ENCODE measurements at regions not wholly inside any gene's neighbourhood (a gene's known extent, or its start where the extent isn't known, plus 50 kb on each side); places are given as distances from the start of the nearest gene placed in this dataset.

GRCh38 chr2:61715506-61715905 lies 138.4 kb downstream of the FAM161A start:
- H3K9me3 ChIP-seq = no peaks in the 10 kb centered on the region
- DNase-seq = no peak
- TF ChIP-seq CTCF (IDR thresholded peaks at IDR 0.05) = no peak
- 95 to 97% methylated on average over 2 of the region's 2 CpGs for WGBS, 2 donors
- no peak overlapping the region for H3K4me3 ChIP-seq
- peaks cover 0 to 17% (median 0%) of the 10 kb centered on the region in 3 donors for H3K4me1 ChIP-seq
- H3K27me3 ChIP-seq = no peaks in the 10 kb centered on the region
- no peaks in the 10 kb centered on the region for H3K36me3 ChIP-seq
- FAIRE-seq = no peak
- H3K27ac ChIP-seq = no peak overlapping the region
- intact Hi-C loops (cut with DNase I) = no loop called here
- ATAC-seq = no peak

- no peaks in the 10 kb centered on the region for H3K27me3 ChIP-seq
- no peak for TF ChIP-seq CTCF (IDR thresholded peaks at IDR 0.05)
- ATAC-seq (peak; percentile 76 to 90 (median 89)), FAIRE-seq (no peak), DNase-seq (peak in 5 of 6 donors; percentile 24 to 81 (median 72))
- H3K9me3 ChIP-seq = no peaks in the 10 kb centered on the region
- no peak overlapping the region for H3K4me3 ChIP-seq
- no peaks in the 10 kb centered on the region for H3K36me3 ChIP-seq
- H3K27ac ChIP-seq = peak overlapping the region; percentile 0 to 73 (median 20)
- intact Hi-C loops (cut with DNase I) = no loop called here
- peaks cover 0 to 17% (median 0%) of the 10 kb centered on the region in 3 donors for H3K4me1 ChIP-seq
- WGBS, 2 donors = 36 to 44% methylated on average over 5 of the region's 5 CpGs
These were observed 139.7 kb downstream of the FAM161A start for GRCh38 chr2:61714210-61714609.

- Histone ChIP-seq H3K27me3 (no peaks in the 10 kb centered on the region), H3K36me3 (no peaks in the 10 kb centered on the region), H3K27ac (peak overlapping the region; percentile 0 to 73 (median 20)), H3K4me1 (peaks cover 0 to 21% (median 3%) of the 10 kb centered on the region in 3 donors), H3K4me3 (no peak overlapping the region), H3K9me3 (no peaks in the 10 kb centered on the region)
- intact Hi-C loops (cut with DNase I) = no loop called here
- no peak for FAIRE-seq
- TF ChIP-seq CTCF (IDR thresholded peaks at IDR 0.05) = no peak
- ATAC-seq = peak; percentile 65 to 88 (median 84)
- DNase-seq = peak in 3 of 6 donors; percentile 30 to 65 (median 51)
- 43 to 58% methylated on average over 6 of the region's 6 CpGs for WGBS, 2 donors
These were observed 140.4 kb downstream of the FAM161A start for GRCh38 chr2:61713457-61713856.

- peaks cover 0 to 25% (median 11%) of the 10 kb centered on the region in 3 donors for H3K4me1 ChIP-seq
- intact Hi-C loops (cut with DNase I) = no loop called here
- FAIRE-seq = no peak
- H3K4me3 ChIP-seq = no peak overlapping the region
- DNase-seq = no peak
- H3K27ac ChIP-seq = no peak overlapping the region
- 86 to 87% methylated on average over 4 of the region's 4 CpGs for WGBS, 2 donors
- no peaks in the 10 kb centered on the region for H3K9me3 ChIP-seq
- H3K36me3 ChIP-seq = no peaks in the 10 kb centered on the region
- no peak for TF ChIP-seq CTCF (IDR thresholded peaks at IDR 0.05)
- no peaks in the 10 kb centered on the region for H3K27me3 ChIP-seq
- ATAC-seq = no peak
These were observed 141.8 kb downstream of the FAM161A start for GRCh38 chr2:61712060-61712459.

GRCh38 chr2:61710711-61711110 lies 143.1 kb downstream of the FAM161A start:
- Histone ChIP-seq H3K27ac (no peak overlapping the region), H3K36me3 (no peaks in the 10 kb centered on the region), H3K4me1 (peaks cover 0 to 25% (median 11%) of the 10 kb centered on the region in 3 donors), H3K9me3 (no peaks in the 10 kb centered on the region), H3K27me3 (no peaks in the 10 kb centered on the region), H3K4me3 (no peak overlapping the region)
- FAIRE-seq (no peak), ATAC-seq (no peak), DNase-seq (no peak)
- intact Hi-C loops (cut with DNase I) = no loop called here
- 59 to 68% methylated on average over 4 of the region's 4 CpGs for WGBS, 2 donors
- TF ChIP-seq CTCF (IDR thresholded peaks at IDR 0.05) = no peak

Measured in pancreas (tissue), 10 donors.